ENCODE measurements at regions not wholly inside any gene's neighbourhood (a gene's known extent, or its start where the extent isn't known, plus 50 kb on each side); places are given as distances from the start of the nearest gene placed in this dataset.

- Histone ChIP-seq H3K4me2 (no peak overlapping the region), H3K9me2 (ENCODE audit: insufficient read depth) (peaks cover 30% of the 10 kb centered on the region), H3K36me3 (ENCODE audit: insufficient read depth) (no peaks in the 10 kb centered on the region), H3K27ac (ENCODE audit: low read depth) (no peak overlapping the region; the same call in 1 of the 2 replicates), H4K20me1 (replicated peaks; ENCODE audit: insufficient read depth) (no peaks in the 10 kb centered on the region), H3F3A (replicated peaks; ENCODE audit: low read depth) (no peaks in the 10 kb centered on the region), H2AFZ (peak overlapping the region; percentile 87), H3K4me1 (ENCODE audit: insufficient read depth) (no peaks in the 10 kb centered on the region; the same call in 1 of the 2 replicates), H3K79me2 (replicated peaks; ENCODE audit: insufficient read depth) (no peaks in the 10 kb centered on the region), H3K4me3 (no peak overlapping the region), H3K27me3 (ENCODE audit: insufficient read depth) (no peaks in the 10 kb centered on the region)
- Mint-ChIP-seq H3K9me3 (no peaks in the 10 kb centered on the region), H3K27me3 (ENCODE audit: insufficient read depth, low read depth, poor library complexity) (peaks cover 4% of the 10 kb centered on the region), H3K36me3 (ENCODE audit: low read depth) (0 out of 3 replicates have a peak, but pooled peaks cover 4% of the 10 kb centered on the region), H3K27ac (no peak overlapping the region), H3K4me1 (no peaks in the 10 kb centered on the region; the same call in 2 of the 3 replicates), H3K4me3 (no peak overlapping the region)
- TF ChIP-seq REST (IDR thresholded peaks at IDR 0.05; ENCODE audit: unreplicated experiment), result no peak
- DNase-seq (ENCODE audit: low spot score), result no peak
- no peak for ATAC-seq
Observed at GRCh38 chr9:75438716-75439115, 350.4 kb downstream of the OSTF1 start.

DNA sequence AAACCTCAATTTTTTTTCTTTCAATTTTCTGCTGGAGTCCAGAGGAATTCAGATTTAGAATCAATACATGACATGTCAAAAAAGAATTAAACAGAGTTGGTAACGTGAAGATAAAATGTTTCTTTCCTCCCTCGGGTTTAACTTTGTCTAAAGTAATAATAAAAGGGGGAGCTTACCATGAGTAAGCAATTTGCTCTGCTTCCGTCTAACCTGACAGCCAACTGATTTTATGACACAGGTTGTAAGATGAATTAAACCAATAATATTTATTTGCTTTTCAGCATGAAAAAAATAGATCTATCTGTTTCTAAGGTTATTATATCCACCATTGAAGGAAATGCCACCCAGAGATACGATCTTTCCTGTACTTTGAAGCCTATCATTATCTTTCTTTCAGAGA lies 352.6 kb downstream of the OSTF1 start:
- no peak overlapping the region for H3K4me3 Mint-ChIP-seq
- H3K27ac Mint-ChIP-seq, result 0 out of 2 replicates have a peak overlapping the region, but pooled peaks have one; percentile 45
- H3K36me3 Mint-ChIP-seq (ENCODE audit: low read depth), result 0 out of 3 replicates have a peak, but pooled peaks cover 4% of the 10 kb centered on the region

More for the DNA sequence above, 352.6 kb downstream of the OSTF1 start:
- Mint-ChIP-seq H3K4me1 (no peaks in the 10 kb centered on the region; the same call in 2 of the 3 replicates), H3K27me3 (ENCODE audit: insufficient read depth, low read depth, poor library complexity) (peaks cover 4% of the 10 kb centered on the region), H3K9me3 (no peaks in the 10 kb centered on the region; the same call in 2 of the 3 replicates)
- ATAC-seq (no peak), DNase-seq (ENCODE audit: low spot score) (no peak)
- Histone ChIP-seq H3K4me2 (no peak overlapping the region), H3K36me3 (ENCODE audit: insufficient read depth) (no peaks in the 10 kb centered on the region), H3K27me3 (ENCODE audit: insufficient read depth) (no peaks in the 10 kb centered on the region), H3K4me1 (ENCODE audit: insufficient read depth) (no peaks in the 10 kb centered on the region; the same call in 1 of the 2 replicates), H3K27ac (ENCODE audit: low read depth) (no peak overlapping the region), H3K9me2 (ENCODE audit: insufficient read depth) (peaks cover 15% of the 10 kb centered on the region; the same call in 1 of the 2 replicates), H3F3A (replicated peaks; ENCODE audit: low read depth) (no peaks in the 10 kb centered on the region), H2AFZ (no peak overlapping the region), H4K20me1 (replicated peaks; ENCODE audit: insufficient read depth) (no peaks in the 10 kb centered on the region), H3K4me3 (no peak overlapping the region), H3K79me2 (replicated peaks; ENCODE audit: insufficient read depth) (no peaks in the 10 kb centered on the region)
- TF ChIP-seq STAT1 (IDR thresholded peaks at IDR 0.05; ENCODE audit: unreplicated experiment) (no peak), EZH2phosphoT487 (IDR thresholded peaks at IDR 0.05; ENCODE audit: unreplicated experiment) (no peak), ZNF462 (CRISPR knock-in tag; IDR thresholded peaks at IDR 0.05) (no peak)
